SK-N-DZ (cell line): ENCODE measurements at regions not wholly inside any gene's neighbourhood (a gene's known extent, or its start where the extent isn't known, plus 50 kb on each side); places are given as distances from the start of the nearest gene placed in this dataset.

Experiments
- DNase-seq: peaks from one replicate; pipeline ENCODE4 v3.0.0-alpha.2; 2015; ENCODE audit warnings: low spot score

DNA sequence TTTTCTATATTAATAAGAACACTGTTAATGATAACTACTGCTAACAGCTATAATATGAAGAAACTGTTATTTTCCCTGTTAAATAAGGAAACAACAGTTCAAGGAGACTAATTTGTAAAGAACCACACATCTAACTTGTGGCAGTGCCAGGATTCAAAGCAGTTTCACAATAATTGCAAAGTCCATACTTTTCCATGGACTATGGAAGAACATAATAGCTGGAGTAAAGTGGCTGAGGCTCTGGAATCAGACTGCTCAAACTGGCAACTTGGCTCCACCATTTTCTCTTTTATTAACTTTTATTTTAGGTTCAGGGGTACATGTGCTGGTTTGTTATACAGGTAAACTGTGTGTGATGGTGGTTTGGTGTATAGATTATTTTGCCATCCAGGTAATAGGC is 393.7 kb upstream of the CPEB2 start:
- DNase-seq: no peak

GRCh38 chr4:14614840-14615239 is 387.4 kb upstream of the CPEB2 start:
- DNase-seq: no peak

DNA sequence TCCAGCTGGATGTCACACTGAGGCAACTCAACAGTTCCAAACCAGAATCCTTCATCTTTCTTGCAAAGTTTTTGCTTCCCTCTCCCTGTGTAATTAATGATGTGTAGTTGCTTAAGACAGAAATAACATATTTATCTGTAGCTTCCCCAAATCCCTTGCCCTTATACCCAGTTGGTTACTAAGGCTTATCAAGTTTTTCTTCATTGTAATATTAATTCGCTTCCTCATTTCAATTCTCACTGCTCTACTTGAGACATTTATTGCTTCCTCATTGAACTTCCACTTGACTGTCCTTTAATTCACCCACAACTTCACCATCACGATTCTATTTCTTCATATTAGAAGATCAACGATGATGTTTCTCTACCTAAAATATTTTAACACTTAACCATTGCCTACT is 386.6 kb upstream of the CPEB2 start:
- no peak for DNase-seq

GRCh38 chr4:14620567-14621141 is 381.6 kb upstream of the CPEB2 start:
- no peak for DNase-seq

DNA sequence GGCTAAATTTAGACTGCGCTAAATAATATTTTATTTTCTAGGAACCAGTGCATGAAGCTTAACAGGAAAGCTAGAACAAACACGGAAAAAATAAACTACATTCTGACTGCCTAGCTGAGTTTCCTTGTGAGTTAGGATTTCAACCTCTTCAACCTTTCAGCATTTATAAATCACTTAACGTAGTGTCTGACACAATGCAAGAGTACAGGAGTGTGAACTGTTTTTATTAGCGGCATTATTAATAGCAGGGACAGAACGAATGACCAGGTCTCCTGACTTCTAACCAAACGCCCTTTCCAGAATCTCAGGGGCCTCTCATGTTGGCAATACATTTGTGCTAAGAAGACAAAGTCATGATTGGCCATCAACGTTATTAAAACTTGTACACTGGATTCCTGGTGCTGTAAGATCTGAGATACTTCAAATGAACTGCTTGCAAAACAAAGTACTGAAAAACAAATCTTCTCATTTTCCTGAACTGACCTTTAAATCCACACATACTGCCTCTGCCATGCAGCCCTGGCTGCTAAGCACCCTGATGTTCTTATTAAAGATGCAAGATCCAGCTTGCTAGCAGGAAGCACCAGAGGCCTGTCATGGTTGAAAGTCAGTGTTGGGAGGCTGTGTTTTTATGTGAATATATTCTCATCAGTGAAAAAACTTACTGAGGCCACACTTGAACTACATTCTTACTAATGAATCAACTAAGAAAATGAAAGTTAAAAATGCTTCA is 380.4 kb upstream of the CPEB2 start:
- no peak for DNase-seq

GRCh38 chr4:14627038-14627437 is 375.2 kb upstream of the CPEB2 start:
- peak; percentile 8 for DNase-seq

GRCh38 chr4:14631806-14632440 is 370.4 kb upstream of the CPEB2 start:
- no peak for DNase-seq

DNA sequence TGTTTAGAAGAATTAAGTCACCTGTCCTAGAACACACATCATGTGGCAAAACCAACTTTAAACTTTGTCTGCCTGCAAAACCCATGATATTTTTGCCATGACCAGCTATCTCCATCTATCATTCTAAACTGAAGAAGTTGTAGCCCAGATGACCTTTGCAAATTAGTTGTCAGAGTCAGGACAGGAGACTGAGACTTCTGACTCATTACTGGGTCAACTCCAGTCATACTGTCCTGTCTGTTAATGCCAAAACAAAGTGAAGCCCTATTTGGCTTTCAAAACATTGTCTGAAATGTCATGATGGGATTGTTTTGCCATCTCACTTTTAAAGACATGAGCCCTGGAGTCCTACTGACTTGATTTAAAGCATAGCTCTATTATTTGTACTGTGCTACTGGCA is 365.7 kb upstream of the CPEB2 start:
- no peak for DNase-seq

- no peak for DNase-seq
Measured at GRCh38 chr4:14640476-14640875, 361.8 kb upstream of the CPEB2 start.

DNA sequence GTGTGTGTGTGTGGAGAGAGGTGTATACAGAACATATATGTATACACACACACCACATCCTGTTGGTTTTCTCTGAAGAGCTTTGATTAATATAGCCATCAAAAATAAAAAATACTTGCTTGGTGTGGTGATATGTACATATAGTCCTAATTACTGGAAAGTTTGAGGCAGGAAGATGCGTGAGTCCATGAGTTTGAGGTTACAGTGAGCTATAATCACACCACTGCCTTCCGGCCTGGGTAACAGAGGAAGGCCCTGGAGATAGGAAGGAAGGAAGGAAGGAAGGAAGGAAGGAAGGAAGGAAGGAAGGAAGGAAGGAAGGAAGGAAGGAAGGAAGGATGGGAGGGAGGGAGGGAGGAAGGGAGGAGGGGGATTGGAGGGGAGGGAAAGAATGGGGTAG is 360.4 kb upstream of the CPEB2 start:
- DNase-seq: no peak

GRCh38 chr4:14644580-14645282 is 357.6 kb upstream of the CPEB2 start:
- DNase-seq: no peak

- no peak for DNase-seq
Measured at GRCh38 chr4:14646831-14647230, 355.4 kb upstream of the CPEB2 start.

GRCh38 chr4:14650127-14650526 is 352.2 kb upstream of the CPEB2 start:
- no peak for DNase-seq

DNA sequence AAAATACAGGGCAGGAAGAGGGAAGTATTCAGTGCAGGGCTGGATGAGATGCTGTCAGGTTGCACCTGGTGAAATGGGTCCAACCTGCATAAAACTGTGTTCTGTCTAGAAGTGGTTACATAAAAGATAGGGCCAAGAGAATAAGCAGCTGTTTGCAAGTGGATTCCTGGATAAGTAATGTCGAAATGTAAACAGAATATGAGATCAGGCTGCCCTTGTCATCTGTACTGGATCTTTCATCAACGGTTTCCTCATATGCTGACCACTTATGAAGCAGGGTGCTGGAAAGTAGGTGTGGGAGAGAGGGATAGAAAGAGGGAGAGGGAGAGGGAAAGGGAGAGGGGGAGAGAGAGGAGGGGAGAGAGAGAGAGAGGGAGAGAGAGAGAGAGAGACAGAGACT is 349.8 kb upstream of the CPEB2 start:
- no peak for DNase-seq

- no peak for DNase-seq
Measured at GRCh38 chr4:14653338-14653737, 348.9 kb upstream of the CPEB2 start.

- DNase-seq: no peak
Measured at GRCh38 chr4:14659286-14659685, 343.0 kb upstream of the CPEB2 start.

DNA sequence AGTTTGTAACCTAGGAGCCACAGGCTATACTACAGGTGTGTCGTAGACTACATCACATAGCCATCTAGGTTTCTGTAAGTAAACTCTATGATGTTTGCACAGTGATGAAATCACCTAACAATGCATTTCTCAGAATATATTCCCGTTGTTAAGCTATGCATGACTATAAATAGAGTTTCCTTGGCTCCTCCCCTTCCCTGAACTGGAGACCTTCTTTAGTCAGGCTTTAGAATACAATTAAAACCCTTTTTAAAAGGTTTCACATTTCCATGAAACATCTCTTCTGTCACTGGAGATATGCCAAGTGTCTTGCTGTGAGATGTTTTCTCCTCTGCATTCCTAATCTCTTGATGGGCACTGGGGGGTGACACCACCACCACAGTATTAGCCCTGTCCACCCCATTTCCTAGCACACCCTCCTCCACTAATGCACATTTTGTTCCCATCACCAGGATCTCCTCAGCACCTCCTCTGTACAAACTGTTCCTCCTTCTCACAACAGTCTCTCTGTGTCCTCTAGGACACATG is 334.6 kb upstream of the CPEB2 start:
- no peak for DNase-seq

DNA sequence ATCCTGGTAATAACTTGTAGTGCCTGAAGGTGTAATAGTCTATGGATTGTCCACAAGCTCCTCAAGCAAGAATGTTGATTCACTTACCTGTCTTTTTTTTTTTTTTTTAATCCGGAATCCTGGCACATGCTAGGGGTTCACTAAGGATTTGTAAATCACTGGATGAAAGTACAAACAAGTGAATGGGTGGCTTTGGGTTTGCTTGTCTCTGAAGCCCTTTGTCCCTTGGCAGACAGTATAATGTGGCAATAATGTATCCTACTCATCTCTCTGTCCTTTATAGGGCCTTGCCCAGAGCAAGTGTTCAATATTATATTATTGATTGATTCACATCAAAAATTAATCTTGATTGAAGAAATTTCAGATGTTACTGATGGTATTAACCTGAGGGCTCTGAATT is 334.0 kb upstream of the CPEB2 start:
- no peak for DNase-seq

GRCh38 chr4:14669371-14669770 is 332.9 kb upstream of the CPEB2 start:
- DNase-seq: no peak

GRCh38 chr4:14671146-14671545 is 331.1 kb upstream of the CPEB2 start:
- DNase-seq: no peak

DNA sequence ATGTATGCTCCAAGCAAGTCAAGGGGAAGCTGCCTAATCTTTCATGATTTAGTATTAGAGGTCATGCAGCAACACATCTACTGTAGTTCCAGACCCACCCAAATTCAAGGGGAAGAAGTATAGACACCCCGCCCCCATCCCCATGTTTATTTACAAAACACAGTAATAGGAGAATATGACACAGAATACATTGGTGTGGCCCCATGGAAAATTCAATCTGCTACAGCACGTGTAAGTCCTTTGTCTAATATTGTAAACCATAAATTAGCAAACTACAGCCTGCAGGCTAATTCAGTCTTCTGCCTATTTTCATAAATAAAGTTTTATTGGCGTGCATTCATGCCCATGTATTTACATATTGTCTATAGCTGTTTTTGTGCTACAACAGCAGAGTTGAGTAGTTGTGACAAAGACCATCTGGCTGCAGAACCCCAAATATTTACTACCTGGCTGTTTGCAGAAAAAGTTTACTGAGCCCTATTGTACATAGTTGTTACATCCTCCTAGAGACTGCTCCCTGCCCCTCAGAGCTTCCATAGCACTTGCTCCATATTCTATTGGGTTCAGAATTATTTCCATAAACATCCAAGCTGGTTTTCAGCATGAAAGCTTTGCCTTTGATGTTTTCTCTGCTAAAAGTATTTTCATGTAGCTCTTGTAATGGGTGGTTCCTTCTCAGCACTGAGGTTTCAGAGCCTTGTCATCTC is 326.8 kb upstream of the CPEB2 start:
- DNase-seq: no peak

- DNase-seq: no peak
Measured at GRCh38 chr4:14679906-14680305, 322.4 kb upstream of the CPEB2 start.
